HFFc6 (cell line): ENCODE measurements at regions not wholly inside any gene's neighbourhood (a gene's known extent, or its start where the extent isn't known, plus 50 kb on each side); places are given as distances from the start of the nearest gene placed in this dataset.

Experiments used
- DNase-seq: peaks from one replicate; pipeline ENCODE4 v3.0.0-alpha.2; 2018
- H3K27ac Mint-ChIP-seq: 2 replicates; pipeline ENCODE4 v1.8.0; 2020; ENCODE audit warnings: mild to moderate bottlenecking, mixed read lengths
- H3K27me3 Mint-ChIP-seq: 2 replicates; pipeline ENCODE4 v1.8.0; 2021; ENCODE audit warnings: mild to moderate bottlenecking, moderate library complexity, mixed read lengths; ENCODE audit not compliant: insufficient read depth
- H3K36me3 Mint-ChIP-seq: 2 replicates; pipeline ENCODE4 v1.8.0; 2021; ENCODE audit warnings: low read depth, mixed read lengths
- H3K4me1 Mint-ChIP-seq: 2 replicates; pipeline ENCODE4 v1.8.0; 2020; ENCODE audit warnings: low read depth, mixed read lengths
- H3K4me3 Mint-ChIP-seq: 2 replicates; pipeline ENCODE4 v1.8.0; 2020; ENCODE audit warnings: mild to moderate bottlenecking, moderate library complexity, mixed read lengths
- H3K9me3 Mint-ChIP-seq: 2 replicates; pipeline ENCODE4 v1.8.0; 2020; ENCODE audit warnings: mild to moderate bottlenecking, mixed read lengths
- TF ChIP-seq, protein P1 (sequence below): fragments of 200-600 bp; sonication (generic); IDR thresholded peaks from 2 replicates; pipeline ENCODE4 v1.5.0; 2021; ENCODE audit warnings: antibody characterized with exemption, mild to moderate bottlenecking

DNA sequence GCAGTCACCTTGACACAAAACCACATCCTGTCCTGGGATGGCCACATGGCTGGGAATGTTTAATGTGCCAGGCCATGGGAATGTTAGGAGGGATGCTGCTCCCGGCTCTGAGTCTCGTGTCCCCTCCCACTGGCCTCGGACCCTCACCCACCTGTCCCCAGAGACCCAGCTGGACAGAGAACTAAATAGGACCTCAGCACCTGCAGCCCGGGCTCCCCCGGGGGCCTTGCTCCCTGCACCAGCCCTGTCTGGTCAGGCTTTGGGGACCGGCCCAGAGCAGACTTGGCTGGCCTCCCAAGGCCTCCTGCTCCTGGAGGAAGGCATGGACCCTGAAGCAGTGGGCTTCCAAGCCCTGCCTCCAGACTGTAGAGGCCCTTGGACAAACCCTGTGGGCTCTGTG is 100.0 kb upstream of the IQSEC1 start:
- peaks cover 4% of the 10 kb centered on the region for H3K36me3 Mint-ChIP-seq
- H3K4me1 Mint-ChIP-seq = no peaks in the 10 kb centered on the region
- no peak overlapping the region for H3K4me3 Mint-ChIP-seq
- TF ChIP-seq, protein P1, sequence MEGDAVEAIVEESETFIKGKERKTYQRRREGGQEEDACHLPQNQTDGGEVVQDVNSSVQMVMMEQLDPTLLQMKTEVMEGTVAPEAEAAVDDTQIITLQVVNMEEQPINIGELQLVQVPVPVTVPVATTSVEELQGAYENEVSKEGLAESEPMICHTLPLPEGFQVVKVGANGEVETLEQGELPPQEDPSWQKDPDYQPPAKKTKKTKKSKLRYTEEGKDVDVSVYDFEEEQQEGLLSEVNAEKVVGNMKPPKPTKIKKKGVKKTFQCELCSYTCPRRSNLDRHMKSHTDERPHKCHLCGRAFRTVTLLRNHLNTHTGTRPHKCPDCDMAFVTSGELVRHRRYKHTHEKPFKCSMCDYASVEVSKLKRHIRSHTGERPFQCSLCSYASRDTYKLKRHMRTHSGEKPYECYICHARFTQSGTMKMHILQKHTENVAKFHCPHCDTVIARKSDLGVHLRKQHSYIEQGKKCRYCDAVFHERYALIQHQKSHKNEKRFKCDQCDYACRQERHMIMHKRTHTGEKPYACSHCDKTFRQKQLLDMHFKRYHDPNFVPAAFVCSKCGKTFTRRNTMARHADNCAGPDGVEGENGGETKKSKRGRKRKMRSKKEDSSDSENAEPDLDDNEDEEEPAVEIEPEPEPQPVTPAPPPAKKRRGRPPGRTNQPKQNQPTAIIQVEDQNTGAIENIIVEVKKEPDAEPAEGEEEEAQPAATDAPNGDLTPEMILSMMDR = no peak
- no peak for DNase-seq
- no peak overlapping the region for H3K27ac Mint-ChIP-seq
- H3K9me3 Mint-ChIP-seq = peaks cover 5% of the 10 kb centered on the region
- peaks cover 37% of the 10 kb centered on the region for H3K27me3 Mint-ChIP-seq

DNA sequence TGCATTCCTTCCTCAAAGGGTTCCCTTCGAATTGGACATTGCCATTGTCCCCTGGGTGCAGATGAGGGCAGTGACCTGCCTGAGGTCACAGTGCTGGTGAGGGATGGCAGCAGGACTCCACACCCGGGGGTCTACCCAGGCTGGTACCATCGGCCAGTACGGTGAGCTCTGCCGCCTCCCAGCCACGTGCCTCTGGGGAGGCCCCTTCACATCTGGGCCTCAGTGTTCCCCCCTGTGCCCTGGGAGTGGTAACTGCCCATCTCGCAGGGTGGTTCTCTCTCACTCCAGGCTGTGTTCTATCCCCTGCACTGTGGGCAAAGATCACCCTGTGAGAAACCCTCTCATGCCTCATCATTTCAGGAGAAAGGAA is 99.4 kb upstream of the IQSEC1 start:
- TF ChIP-seq, protein P1 = no peak
- no peak overlapping the region for H3K4me3 Mint-ChIP-seq
- peaks cover 37% of the 10 kb centered on the region for H3K27me3 Mint-ChIP-seq
- no peak for DNase-seq
- H3K9me3 Mint-ChIP-seq = no peaks in the 10 kb centered on the region; the same call in 1 of the 2 replicates
- no peaks in the 10 kb centered on the region for H3K4me1 Mint-ChIP-seq
- no peak overlapping the region for H3K27ac Mint-ChIP-seq
- H3K36me3 Mint-ChIP-seq = no peaks in the 10 kb centered on the region

DNA sequence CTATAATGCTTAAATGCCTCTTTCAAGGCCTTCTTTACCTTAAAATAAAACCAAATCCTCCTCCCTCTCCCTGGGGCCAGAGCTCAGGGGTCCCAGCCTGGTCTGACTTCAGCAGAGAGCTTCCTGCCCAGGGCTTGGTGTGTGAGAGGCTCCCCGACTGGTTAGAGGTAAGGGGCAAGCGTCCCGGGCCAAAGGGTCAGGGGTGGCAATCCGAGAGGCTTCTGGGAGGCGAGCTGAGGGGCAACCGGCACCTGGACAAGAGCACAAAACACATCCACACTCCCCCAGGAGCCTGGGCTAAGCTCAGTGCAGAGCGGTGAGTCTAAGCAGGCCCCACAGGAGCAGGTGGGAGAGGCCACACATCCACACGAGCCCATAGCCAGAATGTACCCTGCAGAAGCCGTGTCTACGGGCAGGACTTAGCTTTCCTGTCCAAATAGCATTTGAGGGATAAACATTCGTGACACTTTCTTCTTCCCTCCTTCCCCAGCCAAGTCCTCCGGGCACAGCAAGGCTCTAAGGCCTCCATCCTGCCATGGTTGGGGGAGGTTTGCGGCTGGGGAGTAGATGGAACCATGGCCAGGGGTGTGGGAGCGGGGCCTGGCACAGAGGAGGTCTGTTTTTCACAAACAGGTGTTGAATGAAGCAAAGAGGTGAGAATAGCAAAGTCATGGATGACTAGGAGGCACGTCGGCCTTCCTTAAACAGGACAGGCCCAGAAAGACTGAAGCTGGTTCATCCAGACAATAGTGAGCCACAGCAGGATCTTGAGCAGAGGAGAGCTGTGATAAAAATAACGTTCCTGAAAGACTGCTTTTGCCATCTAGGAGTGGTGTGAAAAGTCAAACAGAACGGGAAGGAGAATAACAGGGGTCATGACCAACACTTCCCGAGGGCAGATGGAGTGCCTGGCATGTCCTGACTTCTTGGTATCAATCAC is 98.7 kb upstream of the IQSEC1 start:
- H3K36me3 Mint-ChIP-seq = no peaks in the 10 kb centered on the region
- H3K4me3 Mint-ChIP-seq = no peak overlapping the region
- no peaks in the 10 kb centered on the region; the same call in 1 of the 2 replicates for H3K9me3 Mint-ChIP-seq
- no peak for DNase-seq
- TF ChIP-seq, protein P1 = no peak
- H3K4me1 Mint-ChIP-seq = no peaks in the 10 kb centered on the region
- no peak overlapping the region for H3K27ac Mint-ChIP-seq
- peaks cover 37% of the 10 kb centered on the region for H3K27me3 Mint-ChIP-seq

GRCh38 chr3:13170317-13170716 is 97.1 kb upstream of the IQSEC1 start:
- Mint-ChIP-seq H3K36me3 (no peaks in the 10 kb centered on the region), H3K4me3 (no peak overlapping the region), H3K27me3 (peaks cover 36% of the 10 kb centered on the region), H3K4me1 (no peaks in the 10 kb centered on the region), H3K9me3 (no peaks in the 10 kb centered on the region), H3K27ac (no peak overlapping the region)
- TF ChIP-seq, protein P1 = no peak
- DNase-seq = no peak

- DNase-seq = no peak
- H3K27me3 Mint-ChIP-seq = peaks cover 48% of the 10 kb centered on the region
- TF ChIP-seq, protein P1 = no peak
- H3K36me3 Mint-ChIP-seq = no peaks in the 10 kb centered on the region
- H3K27ac Mint-ChIP-seq = no peak overlapping the region
- no peaks in the 10 kb centered on the region for H3K9me3 Mint-ChIP-seq
- no peaks in the 10 kb centered on the region for H3K4me1 Mint-ChIP-seq
- H3K4me3 Mint-ChIP-seq = no peak overlapping the region
Observed at GRCh38 chr3:13168391-13168790, 95.2 kb upstream of the IQSEC1 start.
